NCI-H2107 treated with DMSO at 0.1 percent for 48 hours (cell line): ENCODE measurements at regions not wholly inside any gene's neighbourhood (a gene's known extent, or its start where the extent isn't known, plus 50 kb on each side); places are given as distances from the start of the nearest gene placed in this dataset.

ENCODE experiments used
- DNase-seq: peaks from one replicate; lab custom pipeline; 2025; ENCODE audit not compliant: unreplicated experiment; lab: John Stamatoyannopoulos, UW

DNA sequence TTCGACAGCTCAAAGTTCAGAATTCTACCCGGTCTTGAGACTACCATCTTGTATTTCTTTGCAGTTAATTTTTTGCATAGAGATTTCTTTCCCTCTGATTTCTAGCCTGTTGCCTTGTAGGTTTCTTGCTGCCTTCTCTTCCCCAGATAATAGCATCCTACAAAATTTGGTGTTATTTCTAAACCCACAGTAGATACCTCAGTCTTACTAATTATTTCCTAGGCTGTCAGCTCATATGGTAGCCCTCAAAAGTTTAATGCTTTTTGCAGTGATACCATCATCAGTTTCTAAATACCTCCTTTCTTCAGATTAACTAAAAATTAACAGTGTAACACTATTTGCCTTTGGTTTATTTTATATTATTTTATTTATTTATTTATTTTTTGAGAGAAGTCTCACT, 61.9 kb upstream of the TMPO start:
- no peak for DNase-seq

DNA sequence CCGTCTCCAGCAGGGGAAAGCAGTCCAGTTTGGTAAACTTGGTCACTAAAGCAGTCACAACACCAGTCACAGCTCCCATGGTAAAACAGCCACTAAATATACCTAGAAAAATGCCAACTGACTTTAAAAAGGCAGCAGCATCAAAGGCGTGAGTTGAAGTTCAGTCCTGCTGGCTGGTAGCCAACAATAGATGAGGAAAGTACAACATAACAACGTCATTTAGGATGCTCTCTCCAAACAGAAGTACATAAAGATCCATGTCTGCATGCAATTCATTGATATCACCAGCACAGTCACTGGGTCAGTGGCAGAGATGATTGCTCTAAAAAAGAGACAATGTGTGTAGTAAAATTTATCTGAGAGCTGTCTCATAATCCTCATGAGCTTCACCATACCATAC, 59.3 kb upstream of the TMPO start:
- no peak for DNase-seq

GRCh38 chr12:98456576-98457573, 58.5 kb upstream of the TMPO start:
- DNase-seq: no peak

DNA sequence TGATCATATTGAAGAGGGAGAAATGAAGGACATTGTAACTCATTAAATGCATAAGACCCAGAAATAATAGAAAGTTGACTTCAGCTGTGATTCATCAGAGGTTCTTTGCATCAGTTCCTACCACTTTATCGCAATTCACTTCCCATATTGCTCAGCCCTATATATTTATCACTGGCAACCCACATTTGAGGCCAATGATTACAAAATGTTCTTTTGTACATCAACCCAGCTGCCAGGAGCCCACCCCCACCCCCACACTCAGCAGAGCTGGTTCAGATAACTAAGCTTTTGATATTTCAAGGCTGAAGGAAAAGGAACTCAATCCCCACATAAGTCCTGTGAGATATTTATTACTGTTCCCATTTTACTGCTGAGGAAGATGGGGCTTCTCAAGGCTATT, 51.2 kb upstream of the TMPO start:
- no peak for DNase-seq

DNA sequence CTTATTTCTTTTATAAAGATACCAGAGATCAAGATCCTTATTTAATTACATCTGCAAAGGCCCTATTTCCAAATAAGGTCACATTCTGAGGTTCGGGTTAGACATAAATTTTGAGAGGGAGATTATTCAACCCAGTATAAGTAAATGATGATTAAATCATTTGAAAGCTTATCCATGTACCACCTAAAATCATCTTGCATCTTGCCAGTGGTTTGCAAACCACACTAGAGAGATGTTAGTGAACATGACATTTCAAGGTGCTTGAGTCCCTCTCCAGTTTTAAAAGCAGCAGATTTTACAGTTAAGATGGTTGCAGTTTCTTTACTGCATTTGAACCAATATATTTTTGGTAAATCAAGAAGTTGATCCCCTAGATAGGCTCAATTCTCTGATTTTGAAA, 49.9 kb upstream of the TMPO start:
- DNase-seq: no peak
